Heart left ventricle (tissue), 16 donors: ENCODE measurements at regions not wholly inside any gene's neighbourhood (a gene's known extent, or its start where the extent isn't known, plus 50 kb on each side); places are given as distances from the start of the nearest gene placed in this dataset.

Experiments used
- ATAC-seq, 4 donors: fragments of 200-7000 bp; cut with Tn5 transposase; one replicate each; pipeline ENCODE4 v1.9.1; 2020 to 2022; ENCODE audit warnings: moderate library complexity in 4 of 4, mild to moderate bottlenecking in 3 of 4, moderate number of reproducible peaks in 1 of 4
- DNase-seq, 5 donors: peaks; one replicate each; pipeline ENCODE4 v3.0.0-alpha.2; 2020
- H3K27ac ChIP-seq, 12 donors: fragments of 200-600 bp; sonication (generic) in 4 of 12; one replicate each; pipeline versions ENCODE4 v1.5.0 to v1.8.0; 2016 to 2022; ENCODE audit warnings: mild to moderate bottlenecking in 2 of 12
- H3K27me3 ChIP-seq, 9 donors: fragments of 200-600 bp; sonication (generic) in 2 of 9; one replicate each; pipeline versions ENCODE4 v1.5.1 to v1.8.0; 2016 to 2022; ENCODE audit warnings: mild to moderate bottlenecking in 3 of 9
- H3K36me3 ChIP-seq, 9 donors: fragments of 200-600 bp; sonication (generic) in 2 of 9; one replicate each; pipeline versions ENCODE4 v1.5.0 to v1.8.0; 2018 to 2022; ENCODE audit warnings: mild to moderate bottlenecking in 2 of 9
- H3K4me1 ChIP-seq, 12 donors: fragments of 200-600 bp; sonication (generic) in 4 of 12; one replicate each; pipeline versions ENCODE4 v1.5.0 to v1.8.0; 2016 to 2022; ENCODE audit warnings: mild to moderate bottlenecking in 3 of 12
- H3K4me3 ChIP-seq, 12 donors: fragments of 200-600 bp; sonication (generic) in 4 of 12; one replicate each; pipeline versions ENCODE4 v1.5.0 to v1.8.0; 2017 to 2022; ENCODE audit warnings: mild to moderate bottlenecking in 9 of 12, moderate library complexity in 4 of 12
- H3K9me3 ChIP-seq, 12 donors: fragments of 200-600 bp; sonication (generic) in 4 of 12; one replicate each; pipeline versions ENCODE4 v1.5.0 to v1.8.0; 2016 to 2022; ENCODE audit warnings: mild to moderate bottlenecking in 1 of 12
- POLR2A ChIP-seq, 2 donors: fragments of 450-650 bp; IDR thresholded peaks; one replicate each; pipeline ENCODE4 v1.6.1; 2017; ENCODE audit warnings: antibody characterized with exemption in 2 of 2, mild to moderate bottlenecking in 2 of 2, moderate library complexity in 2 of 2
- WGBS, 4 donors: extraction: QIAGEN DNeasy Blood & Tissue Kit in 2 of 4; methylation state at CpG; one replicate each; pipeline versions ENCODE4 v1.1.5 to v1.1.7; 2013 to 2018; 5-methylcytosine and 5-hydroxymethylcytosine counted together
- intact Hi-C, 10 donors: fragments of 100-400 bp; cut with DNase I; formaldehyde crosslinking; loops; one replicate each; pipeline versions ENCODE4 v1.11.1 to v1.14.2; 2022
- TF ChIP-seq, protein P1 (sequence below), 12 donors: fragments of 200-600 bp; sonication (generic) in 4 of 12; IDR thresholded peaks; one replicate each; pipeline versions ENCODE4 v1.5.0 to v1.8.0; 2018 to 2022; ENCODE audit warnings: antibody characterized with exemption in 12 of 12, mild to moderate bottlenecking in 5 of 12
- donor health status: ischemic (EF 13 %, LVEDD 7.1; RV severe dilation, severe dysfunction).
- donor health status: healthy with polysubstance abuse.
- donor health status: DM: no; HTN: yes; CAD: no.
- donor health status: DM: no; HTN: no; CAD: no.
- donor health status: ischemic (EF 25% LVEDD 6.9; RV normal size, moderate dysfunction).
- donor health status: ischemic (EF 25% LVEDD 5.7; RV mildly dilated, moderate dysfunction).
- donor health status: healthy.
- donor health status: DM: yes; HTN: yes; CAD: no.
- donor health status: ischemic (EF 35%, LVEDD 5.7; RV mildly dilated, moderate dysfunction).
- donor health status: nonischemic (EF 11% LVEDD 7.7; RV severe dilation, severe dysfunction).
- donor health status: DM: yes; HTN: yes; CAD: no.
- donor health status: PGD.
- donor health status: ischemic (EF 29% LVEDD 5.4; RV normal size, mild dysfunction).
- donor health status: nonischemic (EF 23%, LVEDD 6.1; RV moderate dilation, normal function).

- H3K27ac ChIP-seq = no peak overlapping the region
- peaks cover 0 to 19% (median 0%) of the 10 kb centered on the region in 9 donors for H3K27me3 ChIP-seq
- intact Hi-C loops = no loop called here
- no peak overlapping the region for H3K4me3 ChIP-seq
- DNase-seq (no peak), ATAC-seq (no peak)
- no peaks in the 10 kb centered on the region for H3K9me3 ChIP-seq
- TF ChIP-seq POLR2A (IDR thresholded peaks at IDR 0.05) = no peak
- TF ChIP-seq, protein P1, sequence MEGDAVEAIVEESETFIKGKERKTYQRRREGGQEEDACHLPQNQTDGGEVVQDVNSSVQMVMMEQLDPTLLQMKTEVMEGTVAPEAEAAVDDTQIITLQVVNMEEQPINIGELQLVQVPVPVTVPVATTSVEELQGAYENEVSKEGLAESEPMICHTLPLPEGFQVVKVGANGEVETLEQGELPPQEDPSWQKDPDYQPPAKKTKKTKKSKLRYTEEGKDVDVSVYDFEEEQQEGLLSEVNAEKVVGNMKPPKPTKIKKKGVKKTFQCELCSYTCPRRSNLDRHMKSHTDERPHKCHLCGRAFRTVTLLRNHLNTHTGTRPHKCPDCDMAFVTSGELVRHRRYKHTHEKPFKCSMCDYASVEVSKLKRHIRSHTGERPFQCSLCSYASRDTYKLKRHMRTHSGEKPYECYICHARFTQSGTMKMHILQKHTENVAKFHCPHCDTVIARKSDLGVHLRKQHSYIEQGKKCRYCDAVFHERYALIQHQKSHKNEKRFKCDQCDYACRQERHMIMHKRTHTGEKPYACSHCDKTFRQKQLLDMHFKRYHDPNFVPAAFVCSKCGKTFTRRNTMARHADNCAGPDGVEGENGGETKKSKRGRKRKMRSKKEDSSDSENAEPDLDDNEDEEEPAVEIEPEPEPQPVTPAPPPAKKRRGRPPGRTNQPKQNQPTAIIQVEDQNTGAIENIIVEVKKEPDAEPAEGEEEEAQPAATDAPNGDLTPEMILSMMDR (IDR thresholded peaks at IDR 0.05) = no peak
- H3K36me3 ChIP-seq = no peaks in the 10 kb centered on the region
- WGBS, 4 donors = 59 to 74% (median 63%) methylated on average over 12 to 14 of the region's 14 CpGs
- H3K4me1 ChIP-seq = no peaks in the 10 kb centered on the region
Observed at GRCh38 chr14:99029145-99029915, 242.7 kb downstream of the BCL11B start.

DNA sequence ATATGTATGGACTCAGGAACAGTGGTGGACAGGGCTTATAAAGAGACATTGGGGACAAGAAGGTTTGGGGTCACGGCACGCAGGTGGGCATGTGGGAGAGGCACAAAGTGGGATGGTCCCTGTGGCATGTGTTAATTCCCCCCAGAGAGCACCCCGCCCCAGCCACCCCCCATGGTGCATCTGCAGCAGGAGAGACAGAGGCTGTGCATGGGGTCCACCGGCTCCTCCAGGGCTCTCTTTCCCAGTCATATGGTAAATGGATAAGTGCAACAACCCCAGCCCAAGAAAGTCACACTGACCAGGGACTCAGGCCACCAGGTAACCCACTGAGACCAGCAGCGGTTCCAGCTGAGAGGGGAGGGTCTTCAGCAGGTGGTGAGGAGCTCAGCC, 242.1 kb downstream of the BCL11B start:
- no peaks in the 10 kb centered on the region for H3K9me3 ChIP-seq
- no peak for ATAC-seq
- no peak overlapping the region for H3K4me3 ChIP-seq
- H3K27ac ChIP-seq = no peak overlapping the region
- no peak for TF ChIP-seq POLR2A (IDR thresholded peaks at IDR 0.05)
- TF ChIP-seq, protein P1 (IDR thresholded peaks at IDR 0.05) = no peak
- DNase-seq = no peak
- peaks cover 0 to 19% (median 0%) of the 10 kb centered on the region in 9 donors for H3K27me3 ChIP-seq
- 62 to 83% (median 72%) methylated on average over 4 to 5 of the region's 5 CpGs for WGBS, 4 donors
- no peaks in the 10 kb centered on the region for H3K4me1 ChIP-seq
- no peaks in the 10 kb centered on the region for H3K36me3 ChIP-seq
- intact Hi-C loops = no loop called here

DNA sequence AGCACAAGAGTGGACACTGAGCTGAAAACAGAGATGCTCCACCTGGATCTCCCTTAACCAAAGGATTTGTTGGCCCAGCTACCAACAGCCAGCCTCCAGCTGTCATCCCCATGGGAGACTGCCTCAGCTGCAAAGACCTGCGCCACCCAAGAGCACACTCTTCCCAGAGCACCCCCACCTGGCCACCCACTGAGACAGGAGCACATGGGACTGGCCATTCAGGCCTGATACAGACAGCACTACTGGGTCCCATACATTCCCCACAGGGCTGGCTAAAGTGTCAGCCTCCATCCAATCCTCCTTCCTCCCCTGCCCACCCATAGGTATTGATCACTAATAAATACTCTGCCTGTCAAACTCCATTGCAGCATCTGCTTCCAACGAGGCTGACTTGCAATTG, 241.5 kb downstream of the BCL11B start:
- Histone ChIP-seq H3K9me3 (no peaks in the 10 kb centered on the region), H3K4me3 (no peak overlapping the region), H3K36me3 (no peaks in the 10 kb centered on the region), H3K27ac (no peak overlapping the region), H3K4me1 (peaks cover 0 to 4% (median 0%) of the 10 kb centered on the region in 12 donors), H3K27me3 (peaks cover 0 to 15% (median 0%) of the 10 kb centered on the region in 9 donors)
- intact Hi-C loops = no loop called here
- DNase-seq = no peak
- ATAC-seq = no peak
- 64 to 76% (median 71%) methylated on average over 1 to 2 of the region's 2 CpGs for WGBS, 4 donors
- TF ChIP-seq, protein P1 (IDR thresholded peaks at IDR 0.05) = no peak
- TF ChIP-seq POLR2A (IDR thresholded peaks at IDR 0.05) = no peak

DNA sequence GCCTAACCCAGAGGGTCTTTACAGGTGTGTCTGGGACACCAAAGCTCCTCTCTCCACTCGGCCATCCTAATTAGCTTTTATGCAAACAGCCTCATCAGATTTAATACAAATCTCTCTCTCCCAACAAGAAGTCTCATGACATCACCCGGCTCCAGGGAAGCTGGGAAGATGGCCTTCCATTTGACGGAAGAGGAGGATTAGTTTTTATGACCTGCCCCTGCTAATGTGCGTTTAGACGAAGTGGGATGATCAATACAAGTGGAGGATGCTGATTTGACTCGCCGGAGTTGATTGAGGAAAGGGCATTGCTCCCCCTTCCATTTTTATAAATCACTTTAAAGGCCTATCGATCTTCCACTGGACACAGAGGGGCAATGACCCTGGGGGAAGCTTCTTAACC, 239.2 kb downstream of the BCL11B start:
- ATAC-seq (no peak), DNase-seq (no peak)
- 79 to 93% (median 85%) methylated on average over 8 of the region's 8 CpGs for WGBS, 4 donors
- Histone ChIP-seq H3K9me3 (no peaks in the 10 kb centered on the region), H3K27ac (no peak overlapping the region), H3K27me3 (peaks cover 0 to 11% (median 0%) of the 10 kb centered on the region in 9 donors), H3K4me1 (peaks cover 0 to 14% (median 6%) of the 10 kb centered on the region in 12 donors), H3K4me3 (no peak overlapping the region), H3K36me3 (no peaks in the 10 kb centered on the region)
- TF ChIP-seq POLR2A (IDR thresholded peaks at IDR 0.05) = no peak
- TF ChIP-seq, protein P1 (IDR thresholded peaks at IDR 0.05) = no peak
- intact Hi-C loops = no loop called here
